Natural killer cell (primary cell): ENCODE measurements at regions not wholly inside any gene's neighbourhood (a gene's known extent, or its start where the extent isn't known, plus 50 kb on each side); places are given as distances from the start of the nearest gene placed in this dataset.

Source experiments
- ATAC-seq, 3 donors: fragments of 150-1000 bp in 2 of 3; fragments of 200-7000 bp in 1 of 3; cut with Tn5 transposase; 1 replicate in 1 of 3; 2 replicates in 2 of 3; pipeline ENCODE4 v1.10.0; 2021; ENCODE audit warnings: mild to moderate bottlenecking in 2 of 3, moderate library complexity in 2 of 3
- DNase-seq, 2 donors: peaks; one replicate each; pipeline versions ENCODE4 v3.0.0 to v3.0.0-alpha.2; 2013 to 2021; ENCODE audit warnings: mixed read lengths in 1 of 2
- H3K27ac ChIP-seq: one replicate; pipeline ENCODE4 v1.5.1; 2013; ENCODE audit warnings: mild to moderate bottlenecking, low read length
- H3K27me3 ChIP-seq: one replicate; pipeline ENCODE4 v1.6.1; 2013; ENCODE audit warnings: low read length; ENCODE audit not compliant: control insufficient read depth, insufficient read depth
- H3K36me3 ChIP-seq: one replicate; pipeline ENCODE4 v1.6.1; 2013; ENCODE audit warnings: low read length; ENCODE audit not compliant: control insufficient read depth, insufficient read depth
- H3K4me1 ChIP-seq: one replicate; pipeline ENCODE4 v1.6.1; 2013; ENCODE audit warnings: low read length; ENCODE audit not compliant: control insufficient read depth, insufficient read depth
- H3K4me3 ChIP-seq: one replicate; pipeline ENCODE4 v1.5.1; 2013; ENCODE audit warnings: low read length
- H3K9me3 ChIP-seq: one replicate; pipeline ENCODE4 v1.6.1; 2013; ENCODE audit warnings: low read length; ENCODE audit not compliant: control insufficient read depth, insufficient read depth
- H3K27ac Mint-ChIP-seq, 2 donors: one replicate each; pipeline ENCODE4 v1.8.0; 2022; ENCODE audit warnings: mild to moderate bottlenecking in 2 of 2, mixed read lengths in 2 of 2, moderate library complexity in 1 of 2
- H3K27me3 Mint-ChIP-seq, 2 donors: one replicate each; pipeline ENCODE4 v1.8.0; 2022; ENCODE audit warnings: low read depth in 2 of 2, mixed read lengths in 2 of 2
- H3K36me3 Mint-ChIP-seq: one replicate; pipeline ENCODE4 v1.8.0; 2022; ENCODE audit warnings: mixed read lengths
- H3K4me1 Mint-ChIP-seq, 2 donors: one replicate each; pipeline ENCODE4 v1.8.0; 2022; ENCODE audit warnings: mixed read lengths in 2 of 2
- H3K4me3 Mint-ChIP-seq: one replicate; pipeline ENCODE4 v1.8.0; 2022; ENCODE audit warnings: mild to moderate bottlenecking, moderate library complexity, mixed read lengths
- H3K9me3 Mint-ChIP-seq, 2 donors: one replicate each; pipeline ENCODE4 v1.8.0; 2022; ENCODE audit warnings: mixed read lengths in 2 of 2
- CTCF ChIP-seq: fragments of 200-600 bp; IDR thresholded peaks from one replicate; pipeline ENCODE4 v1.8.0; 2022; ENCODE audit warnings: antibody characterized with exemption
- WGBS: methylation state at CpG from one replicate; pipeline ENCODE4 v1.1.7; 2013; ENCODE audit warnings: missing lambda C conversion rate; ENCODE audit not compliant: insufficient coverage; 5-methylcytosine and 5-hydroxymethylcytosine counted together
- intact Hi-C: fragments of 100-400 bp; cut with micrococcal nuclease; formaldehyde crosslinking; loops from one replicate; pipeline ENCODE4 v1.14.2; 2022

- intact Hi-C loops = no loop called here
- peaks cover 9% of the 10 kb centered on the region for H3K36me3 Mint-ChIP-seq
- H3K27ac ChIP-seq = no peak overlapping the region
- H3K27me3 Mint-ChIP-seq = peaks cover 0 to 8% of the 10 kb centered on the region in 2 donors
- ATAC-seq (no peak), DNase-seq (no peak)
- WGBS = 84% methylated on average over 2 of the region's 2 CpGs
- no peak overlapping the region for H3K27ac Mint-ChIP-seq
- H3K4me1 ChIP-seq = no peaks in the 10 kb centered on the region
- no peaks in the 10 kb centered on the region for H3K27me3 ChIP-seq
- no peak overlapping the region for H3K4me3 ChIP-seq
- no peak overlapping the region for H3K4me3 Mint-ChIP-seq
- H3K36me3 ChIP-seq = no peaks in the 10 kb centered on the region
- TF ChIP-seq CTCF = no peak
- H3K9me3 Mint-ChIP-seq = peaks cover 7 to 8% of the 10 kb centered on the region in 2 donors
- H3K4me1 Mint-ChIP-seq = no peaks in the 10 kb centered on the region
- H3K9me3 ChIP-seq = no peaks in the 10 kb centered on the region
These were observed 75.3 kb upstream of the TRPC3 start for GRCh38 chr4:122027203-122027602.

GRCh38 chr4:122017296-122017695, 65.4 kb upstream of the TRPC3 start:
- ATAC-seq = no peak
- Mint-ChIP-seq H3K4me3 (no peak overlapping the region), H3K4me1 (no peaks in the 10 kb centered on the region), H3K27me3 (peaks cover 13 to 24% of the 10 kb centered on the region in 2 donors), H3K27ac (no peak overlapping the region), H3K9me3 (peaks cover 0 to 3% of the 10 kb centered on the region in 2 donors), H3K36me3 (no peaks in the 10 kb centered on the region)
- intact Hi-C loops = no loop called here
- Histone ChIP-seq H3K27ac (no peak overlapping the region), H3K36me3 (no peaks in the 10 kb centered on the region), H3K27me3 (peaks cover 4% of the 10 kb centered on the region), H3K9me3 (no peaks in the 10 kb centered on the region), H3K4me1 (no peaks in the 10 kb centered on the region), H3K4me3 (no peak overlapping the region)
- 59% methylated on average over 2 of the region's 2 CpGs for WGBS
- no peak for DNase-seq
- no peak for TF ChIP-seq CTCF

- intact Hi-C loops = no loop called here
- no peak for DNase-seq
- no peaks in the 10 kb centered on the region for H3K36me3 ChIP-seq
- no peaks in the 10 kb centered on the region for H3K9me3 ChIP-seq
- peaks cover 18 to 27% of the 10 kb centered on the region in 2 donors for H3K27me3 Mint-ChIP-seq
- no peak overlapping the region for H3K27ac ChIP-seq
- H3K4me3 ChIP-seq = no peak overlapping the region
- 95% methylated on average over 1 of the region's 3 CpGs for WGBS
- H3K27me3 ChIP-seq = peaks cover 3% of the 10 kb centered on the region
- no peaks in the 10 kb centered on the region for H3K36me3 Mint-ChIP-seq
- H3K4me1 Mint-ChIP-seq = no peaks in the 10 kb centered on the region
- no peak for TF ChIP-seq CTCF
- no peak overlapping the region for H3K4me3 Mint-ChIP-seq
- no peak overlapping the region for H3K27ac Mint-ChIP-seq
- peaks cover 0 to 3% of the 10 kb centered on the region in 2 donors for H3K9me3 Mint-ChIP-seq
- H3K4me1 ChIP-seq = no peaks in the 10 kb centered on the region
- ATAC-seq = no peak
These were observed 63.3 kb upstream of the TRPC3 start for GRCh38 chr4:122015203-122015602.

- Mint-ChIP-seq H3K4me1 (no peaks in the 10 kb centered on the region), H3K27me3 (peaks cover 8 to 10% of the 10 kb centered on the region in 2 donors), H3K27ac (no peak overlapping the region), H3K9me3 (no peaks in the 10 kb centered on the region), H3K4me3 (no peak overlapping the region), H3K36me3 (no peaks in the 10 kb centered on the region)
- H3K27me3 ChIP-seq = no peaks in the 10 kb centered on the region
- no peaks in the 10 kb centered on the region for H3K4me1 ChIP-seq
- H3K9me3 ChIP-seq = no peaks in the 10 kb centered on the region
- ATAC-seq (no peak), DNase-seq (no peak)
- H3K27ac ChIP-seq = no peak overlapping the region
- H3K4me3 ChIP-seq = no peak overlapping the region
- TF ChIP-seq CTCF = no peak
- intact Hi-C loops = no loop called here
- H3K36me3 ChIP-seq = no peaks in the 10 kb centered on the region
- 50% methylated on average over 1 of the region's 2 CpGs for WGBS
These were observed 60.9 kb upstream of the TRPC3 start for GRCh38 chr4:122012735-122013134.
